ENCODE measurements at regions not wholly inside any gene's neighbourhood (a gene's known extent, or its start where the extent isn't known, plus 50 kb on each side); places are given as distances from the start of the nearest gene placed in this dataset.
"Not testable (repeated sequence)": the region's sequence is repeated elsewhere in the genome, so short reads cannot be mapped to it uniquely, and the experiment has no call there.

GRCh38 chr2:87424763-87425154, 323.1 kb upstream of the PLGLB2 start:
- TF ChIP-seq POLR2AphosphoS5 (IDR thresholded peaks at IDR 0.05); CTCF (IDR thresholded peaks at IDR 0.05); POLR2A (IDR thresholded peaks at IDR 0.05; ENCODE audit: low read depth); EP300 (IDR thresholded peaks at IDR 0.05): not testable (repeated sequence)

Measured in esophagus muscularis mucosa (tissue), 4 donors.